Progenitor cell of endocrine pancreas (in vitro differentiated cells): ENCODE measurements at regions not wholly inside any gene's neighbourhood (a gene's known extent, or its start where the extent isn't known, plus 50 kb on each side); places are given as distances from the start of the nearest gene placed in this dataset.

Experiments used
- DNase-seq: peaks from one replicate; pipeline ENCODE4 v3.0.0; 2021; ENCODE audit warnings: low spot score; ENCODE audit not compliant: unreplicated experiment
- H3K27ac Mint-ChIP-seq: 2 replicates; pipeline ENCODE4 v1.8.0; 2021; ENCODE audit warnings: mild to moderate bottlenecking, moderate library complexity, mixed read lengths
- H3K27me3 Mint-ChIP-seq: 2 replicates; pipeline ENCODE4 v1.8.0; 2021; ENCODE audit warnings: mixed read lengths
- H3K36me3 Mint-ChIP-seq: 2 replicates; pipeline ENCODE4 v1.8.0; 2022; ENCODE audit warnings: mixed read lengths; ENCODE audit not compliant: insufficient read depth
- H3K4me1 Mint-ChIP-seq: 2 replicates; pipeline ENCODE4 v1.8.0; 2021; ENCODE audit warnings: low read depth, mixed read lengths
- H3K4me3 Mint-ChIP-seq: 2 replicates; pipeline ENCODE4 v1.8.0; 2021; ENCODE audit warnings: low read depth, mild to moderate bottlenecking, moderate library complexity, mixed read lengths
- H3K9me3 Mint-ChIP-seq: 2 replicates; pipeline ENCODE4 v1.8.0; 2021; ENCODE audit warnings: low read depth, mixed read lengths
- CTCF ChIP-seq: fragments of 200-600 bp; sonication (generic); IDR thresholded peaks from one replicate; pipeline ENCODE4 v1.5.0; 2021; ENCODE audit warnings: antibody characterized with exemption, mild to moderate bottlenecking; ENCODE audit not compliant: unreplicated experiment

DNA sequence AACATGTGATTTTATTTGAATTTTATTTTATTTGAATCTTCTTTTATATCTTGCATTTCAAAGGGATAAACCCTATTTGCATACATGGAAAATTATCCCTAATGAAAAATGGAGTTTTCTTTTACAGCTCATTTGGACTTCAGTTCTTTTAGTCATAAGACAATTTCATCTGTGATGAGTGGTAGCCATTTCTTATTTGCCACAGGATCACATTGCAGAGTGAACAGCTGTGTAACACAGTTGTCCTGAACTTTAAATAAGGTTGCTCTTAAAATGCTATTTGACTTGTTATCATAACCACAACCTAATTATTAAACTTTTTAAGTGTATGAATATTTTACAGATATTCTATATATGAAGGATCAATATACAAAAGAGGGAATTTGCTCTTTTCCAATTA is 221.7 kb upstream of the ROPN1 start:
- H3K9me3 Mint-ChIP-seq = no peaks in the 10 kb centered on the region
- TF ChIP-seq CTCF = no peak
- H3K36me3 Mint-ChIP-seq = no peaks in the 10 kb centered on the region
- no peak for DNase-seq
- no peak overlapping the region for H3K27ac Mint-ChIP-seq
- H3K27me3 Mint-ChIP-seq = no peaks in the 10 kb centered on the region
- no peak overlapping the region for H3K4me3 Mint-ChIP-seq
- H3K4me1 Mint-ChIP-seq = peaks cover 2% of the 10 kb centered on the region

DNA sequence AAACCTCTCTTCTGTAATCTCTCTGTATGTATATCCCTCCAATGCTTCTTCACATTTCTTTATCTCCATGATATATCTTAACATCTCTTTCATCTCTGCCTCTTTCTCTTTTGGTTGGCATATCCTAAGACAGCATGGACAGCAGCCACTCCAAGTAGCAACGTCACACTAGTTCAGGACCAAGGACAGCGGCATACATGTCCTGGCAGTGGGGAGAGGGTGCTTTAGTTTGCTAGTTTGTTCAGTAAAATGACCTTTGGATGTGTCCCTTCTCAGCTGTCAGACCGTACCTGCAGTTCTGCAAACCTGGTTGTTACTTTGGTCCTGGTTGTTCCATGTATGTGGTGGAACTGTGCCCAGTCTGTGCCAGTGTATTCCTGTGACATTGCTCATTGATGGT is 225.6 kb upstream of the ROPN1 start:
- DNase-seq = peak; percentile 68
- H3K27me3 Mint-ChIP-seq = no peaks in the 10 kb centered on the region
- H3K4me3 Mint-ChIP-seq = no peak overlapping the region
- no peaks in the 10 kb centered on the region for H3K9me3 Mint-ChIP-seq
- no peaks in the 10 kb centered on the region for H3K36me3 Mint-ChIP-seq
- peaks cover 10% of the 10 kb centered on the region for H3K4me1 Mint-ChIP-seq
- no peak for TF ChIP-seq CTCF
- H3K27ac Mint-ChIP-seq = no peak overlapping the region

- H3K36me3 Mint-ChIP-seq = no peaks in the 10 kb centered on the region
- H3K4me1 Mint-ChIP-seq = peaks cover 10% of the 10 kb centered on the region
- TF ChIP-seq CTCF = no peak
- no peak for DNase-seq
- no peaks in the 10 kb centered on the region for H3K27me3 Mint-ChIP-seq
- H3K9me3 Mint-ChIP-seq = no peaks in the 10 kb centered on the region
- H3K4me3 Mint-ChIP-seq = no peak overlapping the region
- no peak overlapping the region for H3K27ac Mint-ChIP-seq
Observed at GRCh38 chr3:124221422-124221821, 229.5 kb upstream of the ROPN1 start.

- H3K4me1 Mint-ChIP-seq = peaks cover 7% of the 10 kb centered on the region
- TF ChIP-seq CTCF = no peak
- H3K27me3 Mint-ChIP-seq = no peaks in the 10 kb centered on the region
- peaks cover 10% of the 10 kb centered on the region for H3K36me3 Mint-ChIP-seq
- peaks cover 7% of the 10 kb centered on the region for H3K9me3 Mint-ChIP-seq
- H3K4me3 Mint-ChIP-seq = no peak overlapping the region
- H3K27ac Mint-ChIP-seq = no peak overlapping the region
- no peak for DNase-seq
Observed at GRCh38 chr3:124223853-124224252, 231.9 kb upstream of the ROPN1 start.

- DNase-seq = no peak
- no peak for TF ChIP-seq CTCF
- no peaks in the 10 kb centered on the region for H3K4me1 Mint-ChIP-seq
- H3K36me3 Mint-ChIP-seq = peaks cover 12% of the 10 kb centered on the region
- H3K27ac Mint-ChIP-seq = no peak overlapping the region
- peaks cover 8% of the 10 kb centered on the region for H3K9me3 Mint-ChIP-seq
- H3K4me3 Mint-ChIP-seq = no peak overlapping the region
- no peaks in the 10 kb centered on the region for H3K27me3 Mint-ChIP-seq
Observed at GRCh38 chr3:124227150-124227630, 235.3 kb upstream of the ROPN1 start.
